ENCODE measurements at regions not wholly inside any gene's neighbourhood (a gene's known extent, or its start where the extent isn't known, plus 50 kb on each side); places are given as distances from the start of the nearest gene placed in this dataset.

DNA sequence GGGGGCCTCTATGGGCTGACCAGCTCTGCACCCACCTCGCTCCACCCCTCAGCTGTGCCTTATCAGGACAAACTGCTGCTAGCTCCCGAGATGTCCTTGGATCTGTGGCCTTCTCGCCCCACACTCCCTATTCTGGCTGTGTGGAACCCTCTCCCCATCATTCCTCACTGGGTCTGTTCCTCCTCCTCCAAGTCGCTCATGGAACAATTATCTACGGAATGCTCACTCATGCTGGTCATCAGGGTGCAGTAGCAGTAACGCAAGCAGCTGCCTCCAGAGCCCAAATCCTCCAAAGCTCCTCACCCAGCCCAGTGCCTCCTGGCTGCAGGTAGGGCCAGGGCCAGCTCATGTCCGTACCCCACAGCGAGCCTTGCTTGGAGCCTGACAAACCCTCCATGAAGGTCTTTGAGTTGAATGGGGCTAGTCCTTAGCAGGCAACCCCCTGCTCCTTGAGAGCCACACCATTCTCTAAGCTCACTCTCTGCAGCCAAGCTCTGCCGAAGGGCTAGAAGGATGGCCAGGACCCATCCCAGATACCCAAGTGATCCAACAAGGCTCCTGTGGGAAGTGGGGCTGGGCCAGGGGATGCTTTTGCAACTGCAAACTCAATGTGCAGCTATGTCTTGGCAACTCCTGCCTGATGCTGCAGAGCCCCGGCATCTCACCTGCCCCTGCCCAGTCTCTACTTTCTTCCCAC lies 977.8 kb downstream of the TBC1D22A start:
- CTCF ChIA-PET: no interaction called here
- H2AK9ac ChIP-seq (replicated peaks; ENCODE audit: low read depth, low read length, poor library complexity): no peak overlapping the region
- H2AFZ ChIP-seq (replicated peaks; ENCODE audit: low read length, poor library complexity): no peak overlapping the region
- no peak overlapping the region for H3K56ac ChIP-seq (ENCODE audit: extremely low read depth, insufficient read depth, low read length)
- H3K36me3 ChIP-seq (ENCODE audit: control insufficient read depth, insufficient read depth, low read length): no peaks in the 10 kb centered on the region
- peaks cover 42% of the 10 kb centered on the region for H3K9me3 ChIP-seq (ENCODE audit: control insufficient read depth, insufficient read depth, low read length)
- H3K4me2 ChIP-seq (ENCODE audit: low read depth, low read length): no peak overlapping the region
- intact Hi-C loops (cut with micrococcal nuclease) (no loop called here), in situ Hi-C loops (cut with MboI; ENCODE audit: low sequenced_read_pairs) (no loop called here), dilution Hi-C loops (cut with HindIII; ENCODE audit: low sequenced_read_pairs, unreplicated experiment) (no loop called here)
- H4K8ac ChIP-seq (ENCODE audit: low read depth in 2 of 2, low read length in 2 of 2): no peak overlapping the region
- H3K18ac ChIP-seq (ENCODE audit: low read depth, low read length): no peak overlapping the region
- no peak overlapping the region for H2BK5ac ChIP-seq (ENCODE audit: low read depth, low read length, poor library complexity, severe bottlenecking)
- H3K4me3 ChIP-seq (ENCODE audit: insufficient read depth, low read depth, low read length): no peak overlapping the region
- H2AK5ac ChIP-seq (ENCODE audit: low read depth, low read length): no peak overlapping the region
- H3K23ac ChIP-seq (ENCODE audit: low read depth, low read length): no peak overlapping the region
- H3K4me1 ChIP-seq (ENCODE audit: control insufficient read depth, insufficient read depth, low read length): no peaks in the 10 kb centered on the region
- no peak overlapping the region for H3K27ac ChIP-seq (ENCODE audit: insufficient read depth, low read length)
- no peak overlapping the region for H3K9ac ChIP-seq (ENCODE audit: low read depth, low read length)
- no peak overlapping the region for H2BK20ac ChIP-seq (ENCODE audit: low read depth, low read length)
- no CpG with 5 or more reads among the region's 10 CpGs for WGBS, 2 experiments (ENCODE audit: extremely low coverage in 2 of 2, insufficient read length in 1 of 2)
- H3K9me1 ChIP-seq (ENCODE audit: insufficient read depth, low read length): no peaks in the 10 kb centered on the region
- H3K27me3 ChIP-seq (ENCODE audit: control insufficient read depth, insufficient read depth, low read length): no peaks in the 10 kb centered on the region
- no peak overlapping the region for H4K5ac ChIP-seq (ENCODE audit: low read depth, low read length)
- H4K20me1 ChIP-seq (ENCODE audit: insufficient read depth, low read length): no peaks in the 10 kb centered on the region
- TF ChIP-seq, protein P1, sequence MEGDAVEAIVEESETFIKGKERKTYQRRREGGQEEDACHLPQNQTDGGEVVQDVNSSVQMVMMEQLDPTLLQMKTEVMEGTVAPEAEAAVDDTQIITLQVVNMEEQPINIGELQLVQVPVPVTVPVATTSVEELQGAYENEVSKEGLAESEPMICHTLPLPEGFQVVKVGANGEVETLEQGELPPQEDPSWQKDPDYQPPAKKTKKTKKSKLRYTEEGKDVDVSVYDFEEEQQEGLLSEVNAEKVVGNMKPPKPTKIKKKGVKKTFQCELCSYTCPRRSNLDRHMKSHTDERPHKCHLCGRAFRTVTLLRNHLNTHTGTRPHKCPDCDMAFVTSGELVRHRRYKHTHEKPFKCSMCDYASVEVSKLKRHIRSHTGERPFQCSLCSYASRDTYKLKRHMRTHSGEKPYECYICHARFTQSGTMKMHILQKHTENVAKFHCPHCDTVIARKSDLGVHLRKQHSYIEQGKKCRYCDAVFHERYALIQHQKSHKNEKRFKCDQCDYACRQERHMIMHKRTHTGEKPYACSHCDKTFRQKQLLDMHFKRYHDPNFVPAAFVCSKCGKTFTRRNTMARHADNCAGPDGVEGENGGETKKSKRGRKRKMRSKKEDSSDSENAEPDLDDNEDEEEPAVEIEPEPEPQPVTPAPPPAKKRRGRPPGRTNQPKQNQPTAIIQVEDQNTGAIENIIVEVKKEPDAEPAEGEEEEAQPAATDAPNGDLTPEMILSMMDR (conservative IDR thresholded peaks at IDR 0.05; ENCODE audit: low read depth, low read length): no peak
- TF ChIP-seq MXI1 (IDR thresholded peaks at IDR 0.05; ENCODE audit: borderline replicate concordance, low read depth, low read length) (no peak), BHLHE40 (IDR thresholded peaks at IDR 0.05; ENCODE audit: low read depth, low read length) (no peak), RCOR1 (IDR thresholded peaks at IDR 0.05; ENCODE audit: insufficient replicate concordance, low read length) (no peak)
- no peak overlapping the region for H3K4ac ChIP-seq (ENCODE audit: low read depth, low read length)
- no peaks in the 10 kb centered on the region for H3K79me1 ChIP-seq (ENCODE audit: low read depth in 1 of 2, low read length in 2 of 2)
- no peak overlapping the region for H4K91ac ChIP-seq (ENCODE audit: insufficient read depth, low read depth, low read length)
- POLR2A ChIA-PET (ENCODE audit: unreplicated experiment): no interaction called here
- BruUV-seq (replicated peaks): no TSS peak
- no peak overlapping the region for H2BK120ac ChIP-seq (ENCODE audit: low read depth, low read length)
- DNase-seq (no peak), ATAC-seq (ENCODE audit: low read depth) (no peak)
- no peak overlapping the region for H3K14ac ChIP-seq (replicated peaks; ENCODE audit: low read depth, low read length)
- no peak overlapping the region for H2BK15ac ChIP-seq (ENCODE audit: low read depth, low read length)

Data from IMR-90 (cell line).